Hypothalamus (tissue), 51 donors: ENCODE measurements at regions not wholly inside any gene's neighbourhood (a gene's known extent, or its start where the extent isn't known, plus 50 kb on each side); places are given as distances from the start of the nearest gene placed in this dataset.

ENCODE experiments used
- DNase-seq, 51 donors: peaks; one replicate each; lab custom pipeline; 2025; lab: John Stamatoyannopoulos, UW

DNA sequence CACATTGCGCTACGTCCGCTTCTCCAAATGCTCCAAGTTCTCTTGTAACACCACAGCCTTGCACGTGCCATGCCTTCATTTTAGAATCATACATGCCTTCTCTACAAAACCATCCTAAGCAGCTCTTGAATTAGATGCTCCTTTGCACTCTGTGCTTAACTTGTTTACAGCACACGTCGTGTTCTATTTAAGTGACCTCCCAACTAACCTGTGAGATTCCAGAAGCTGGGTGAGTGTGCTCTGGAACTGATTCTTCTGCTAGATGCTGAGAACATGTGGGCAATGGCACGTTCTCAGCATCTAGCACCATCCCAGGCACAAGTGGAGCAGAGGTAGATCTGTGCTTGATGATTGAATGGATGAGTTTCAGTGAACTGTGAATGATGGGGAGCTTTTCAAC is 100.0 kb upstream of the NEDD9 start:
- DNase-seq, result no peak

DNA sequence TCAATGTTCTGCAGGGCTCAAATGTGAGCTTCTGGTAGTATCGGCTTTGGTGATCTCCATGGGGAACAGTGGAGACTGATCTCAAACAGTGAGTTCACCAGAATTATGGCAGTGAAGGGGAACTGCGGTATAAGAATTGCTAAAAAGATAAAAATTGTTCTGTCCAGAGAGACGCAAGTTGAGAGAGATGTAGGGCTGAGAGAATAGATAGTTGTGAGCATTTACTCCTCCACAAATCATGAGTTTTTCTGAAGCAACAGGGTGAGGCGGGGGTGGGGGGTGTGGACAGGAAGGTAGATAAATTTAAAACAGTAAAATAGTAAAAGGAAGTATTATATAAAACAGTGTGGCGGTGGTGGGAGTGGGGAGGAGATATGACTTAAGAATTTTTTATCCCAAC is 98.6 kb upstream of the NEDD9 start:
- DNase-seq, result no peak

DNA sequence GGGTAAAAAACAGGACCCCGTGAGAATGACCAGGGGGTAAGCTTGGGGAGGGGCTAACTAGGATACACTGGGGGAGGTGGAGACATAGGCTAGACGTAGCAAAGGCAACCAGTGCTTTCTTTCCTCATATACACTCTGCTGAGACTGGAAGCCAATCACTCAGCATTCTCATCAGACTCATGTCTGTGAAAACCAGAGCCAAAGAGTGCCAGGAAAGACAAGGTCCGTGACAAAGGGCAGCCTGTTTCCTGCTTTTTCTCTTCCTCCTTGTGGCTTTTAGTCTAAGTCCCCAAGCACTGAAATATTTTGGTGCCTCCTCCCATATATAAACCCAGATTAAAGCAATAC is 97.9 kb upstream of the NEDD9 start:
- peak in 7 of 51 donors; percentile 2 to 24 (median 10) for DNase-seq

DNA sequence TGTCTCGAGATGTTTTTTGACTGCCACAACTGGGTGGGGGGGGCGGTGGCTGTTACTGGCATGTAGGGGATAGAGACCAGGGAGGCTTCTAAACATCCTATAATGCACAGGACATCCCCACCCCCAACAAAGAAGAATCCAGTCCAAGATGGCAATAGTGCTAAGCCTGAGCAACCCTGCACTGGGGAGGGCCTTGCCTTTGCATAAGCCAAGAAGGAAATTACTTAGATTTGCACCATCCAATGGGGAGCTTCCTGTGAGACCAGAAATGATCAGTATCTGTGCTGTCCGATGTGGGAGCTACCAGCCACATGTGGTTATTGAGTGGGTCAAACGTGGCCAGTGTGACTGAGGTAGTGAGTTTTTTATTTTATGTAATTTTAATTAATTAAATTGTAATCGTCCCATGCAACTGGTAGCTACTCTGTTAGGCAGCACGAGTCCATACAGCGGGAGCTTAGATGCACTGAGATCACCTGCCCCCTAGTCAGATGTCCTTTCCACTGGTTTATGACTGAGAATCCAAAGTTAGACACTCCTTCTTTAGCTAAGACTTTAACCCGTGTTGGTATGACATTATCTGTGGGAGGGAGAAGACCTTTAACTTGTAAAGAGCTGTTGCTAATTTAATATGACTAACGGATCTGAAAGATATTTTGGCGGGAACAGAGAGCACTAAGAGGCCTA is 97.4 kb upstream of the NEDD9 start:
- DNase-seq, result no peak

DNA sequence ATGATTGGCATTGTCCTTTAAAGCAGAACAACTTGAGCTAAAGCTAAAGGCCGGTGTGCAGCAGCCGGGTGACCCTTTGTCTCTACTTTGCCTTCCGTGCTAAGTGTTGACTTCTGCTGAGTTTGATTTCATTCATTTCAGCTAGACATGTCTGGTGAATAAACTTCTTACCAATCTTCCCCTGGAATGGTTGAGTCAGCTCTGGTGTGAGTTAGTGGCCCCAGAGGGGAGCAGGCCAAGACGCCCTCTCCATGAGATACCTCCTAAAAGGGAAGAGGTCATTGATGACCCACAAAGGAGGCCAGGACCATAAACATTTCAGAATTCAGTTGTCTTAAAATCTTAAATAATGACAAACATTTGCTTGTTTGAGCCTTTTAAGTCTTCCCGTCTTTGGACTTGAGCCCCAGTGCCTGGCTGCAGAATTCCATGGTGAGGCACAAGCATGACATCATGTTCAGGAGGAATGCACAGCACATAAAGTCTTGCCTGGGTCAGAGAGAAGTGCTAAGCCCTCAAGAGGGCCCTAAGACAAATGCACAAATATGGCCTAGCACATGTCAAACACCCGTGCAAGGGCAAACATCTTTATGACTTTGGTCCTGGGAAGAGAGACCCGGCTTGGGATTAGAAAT is 96.3 kb upstream of the NEDD9 start:
- DNase-seq, result no peak

DNA sequence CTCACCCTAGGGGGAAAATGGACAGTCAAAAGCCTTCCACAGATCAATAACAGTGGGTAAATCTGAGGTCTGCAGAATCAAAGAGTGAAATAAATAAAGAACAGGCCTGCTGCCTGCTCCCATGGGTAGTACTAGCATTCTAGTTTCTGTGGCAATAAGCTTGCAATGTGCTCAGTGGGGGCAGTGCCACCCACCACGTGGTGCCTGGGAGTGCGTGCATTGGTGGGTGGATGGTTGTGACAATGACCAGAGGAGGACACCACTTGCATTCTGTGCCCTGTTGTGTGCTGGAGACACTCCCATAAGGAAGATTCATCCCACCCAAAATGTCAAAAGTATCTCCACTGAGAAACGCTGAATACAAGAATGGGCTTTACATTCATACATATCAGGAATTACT is 95.5 kb upstream of the NEDD9 start:
- DNase-seq, result no peak

DNA sequence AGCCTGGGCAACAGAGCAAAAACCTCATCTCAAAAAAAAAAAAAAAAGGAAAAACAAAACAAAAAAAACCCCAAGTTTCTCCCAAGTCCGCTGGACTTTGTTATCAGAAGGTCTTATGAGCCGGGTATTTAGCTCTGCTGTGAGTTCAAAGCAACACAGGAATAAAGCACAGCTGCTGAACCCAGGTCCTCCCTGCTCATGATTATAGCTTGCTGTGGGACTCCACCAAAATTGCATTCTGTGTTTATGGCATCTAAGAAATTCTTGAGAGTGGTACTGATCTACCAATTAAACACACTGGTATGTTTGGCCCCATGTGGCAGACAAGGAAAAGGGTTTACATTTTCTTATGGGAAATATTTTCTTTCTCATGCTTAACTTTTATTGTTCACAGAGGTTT is 93.6 kb upstream of the NEDD9 start:
- no peak for DNase-seq

DNA sequence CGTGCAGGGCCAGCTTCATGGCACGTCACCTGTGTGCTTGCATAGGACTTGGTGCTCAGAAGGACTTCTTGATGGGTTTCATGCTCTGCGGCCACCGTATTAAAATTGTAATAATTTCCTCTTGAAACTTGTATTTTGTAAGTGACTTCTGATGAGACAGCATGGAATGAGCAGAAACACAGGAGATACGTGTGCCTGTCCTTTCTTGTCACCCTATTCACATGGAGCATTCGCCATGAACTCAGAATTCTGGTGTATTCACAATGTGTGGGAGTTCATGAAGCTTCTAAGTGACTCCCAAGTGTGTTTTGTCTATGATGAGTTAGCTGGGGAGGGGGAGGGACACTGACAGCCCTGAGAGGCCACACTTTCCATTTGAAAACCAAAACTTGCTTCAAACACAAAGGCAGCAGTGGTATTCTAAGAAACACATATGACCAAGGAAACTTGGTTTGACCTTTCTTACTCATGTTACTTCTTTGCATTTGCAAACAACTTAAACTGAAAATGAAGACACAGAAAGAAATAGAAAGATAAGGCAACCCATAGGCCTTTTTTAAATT is 92.1 kb upstream of the NEDD9 start:
- no peak for DNase-seq

DNA sequence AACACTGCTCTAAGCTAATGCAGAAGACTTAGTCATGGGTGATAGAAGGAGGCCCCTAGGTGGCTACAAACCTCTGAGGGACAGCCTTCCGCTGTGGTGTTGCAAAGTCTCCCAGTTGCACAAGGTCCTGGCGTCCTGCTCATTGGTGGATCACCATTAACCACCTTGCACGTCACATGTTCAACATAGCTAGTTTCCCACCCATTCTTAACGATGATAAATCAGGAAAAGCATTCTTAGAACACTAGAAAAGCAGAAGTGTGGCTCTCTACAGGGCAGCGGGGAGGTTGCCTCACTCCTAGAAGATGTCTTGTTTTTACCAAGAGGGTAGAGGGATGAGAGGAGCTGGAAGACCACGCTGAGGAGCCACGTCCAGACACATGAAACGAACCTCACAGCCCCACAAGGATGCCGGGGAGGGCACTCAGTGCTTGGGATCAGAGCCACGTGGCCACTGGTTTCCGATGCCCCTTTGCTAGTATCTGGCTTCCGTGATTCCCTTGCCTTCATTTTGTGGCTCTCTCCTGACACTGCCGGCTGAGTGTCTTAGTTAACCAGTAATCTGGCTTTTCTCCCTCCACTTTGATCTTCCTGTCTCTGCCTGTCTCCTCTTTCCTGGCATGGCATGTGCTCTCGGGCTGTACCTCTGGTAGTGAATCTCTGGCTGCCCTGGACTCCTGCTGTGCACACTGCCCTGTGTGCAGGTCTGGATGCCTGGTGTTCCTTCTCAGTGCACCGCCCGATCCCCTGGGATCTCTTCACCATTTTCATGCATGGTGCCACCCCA is 91.4 kb upstream of the NEDD9 start:
- DNase-seq, result peak in 12 of 51 donors; percentile 2 to 41 (median 8)

DNA sequence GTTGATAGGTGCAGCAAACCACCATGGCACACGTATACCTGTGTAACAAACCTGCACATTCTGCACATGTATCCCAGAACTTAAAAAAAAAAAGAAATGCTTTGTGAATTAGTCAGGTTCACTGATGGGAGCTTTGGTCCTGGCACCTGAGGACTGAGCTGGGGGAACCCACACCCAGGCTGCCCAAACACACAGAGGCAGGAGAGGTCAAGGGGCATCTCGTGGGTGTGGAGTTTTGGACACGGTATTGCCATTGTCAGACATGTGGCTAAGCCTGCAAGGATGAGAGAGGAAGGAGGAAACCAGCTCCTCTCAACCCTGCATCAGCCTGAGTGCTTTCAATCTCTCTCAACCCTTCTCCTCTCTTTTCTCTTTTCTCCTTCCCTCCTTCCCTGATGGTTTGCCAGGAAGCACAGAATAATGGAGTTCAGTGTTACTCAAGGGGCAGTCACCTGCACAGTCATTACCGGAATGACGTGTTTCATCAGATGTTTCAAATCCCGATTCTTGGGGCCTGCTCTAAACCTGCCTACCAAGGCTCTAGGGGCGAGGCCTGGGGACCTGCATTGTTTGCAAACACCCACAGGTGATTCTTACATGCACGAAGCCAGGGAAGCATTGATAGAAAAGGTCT is 89.9 kb upstream of the NEDD9 start:
- DNase-seq, result no peak

DNA sequence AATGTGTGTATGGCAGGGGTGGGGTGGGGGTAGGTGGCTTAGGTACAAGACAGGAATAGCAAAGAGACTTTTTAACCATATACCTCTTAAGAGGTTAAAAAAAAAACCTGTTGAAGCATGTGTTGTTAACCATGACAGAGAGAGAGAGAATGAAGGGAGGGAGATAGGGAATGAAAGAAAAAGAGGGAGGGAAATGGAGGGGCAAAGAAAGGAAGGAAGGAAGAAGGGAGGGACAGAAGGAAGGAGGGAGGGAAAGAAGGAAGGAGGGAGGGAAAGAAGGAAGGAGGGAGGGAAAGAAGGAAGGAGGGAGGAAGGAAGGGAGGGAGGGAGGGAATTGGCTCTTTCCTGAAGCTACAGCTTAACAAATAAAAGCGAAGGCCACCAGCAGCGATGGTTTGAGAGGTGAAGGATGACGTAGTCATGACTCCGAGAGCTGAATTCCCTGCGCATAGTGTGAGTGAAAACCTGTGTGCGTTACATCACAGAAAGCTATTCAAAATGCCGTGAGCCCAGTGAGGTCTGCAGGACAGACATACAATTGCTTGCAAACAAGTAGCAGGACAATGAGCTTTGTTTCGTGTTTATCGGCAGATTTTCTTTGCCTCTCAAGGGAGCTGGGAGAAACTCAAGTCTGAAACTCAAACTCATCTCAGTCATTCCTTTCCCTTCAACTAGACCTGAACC is 88.6 kb upstream of the NEDD9 start:
- DNase-seq, result no peak

DNA sequence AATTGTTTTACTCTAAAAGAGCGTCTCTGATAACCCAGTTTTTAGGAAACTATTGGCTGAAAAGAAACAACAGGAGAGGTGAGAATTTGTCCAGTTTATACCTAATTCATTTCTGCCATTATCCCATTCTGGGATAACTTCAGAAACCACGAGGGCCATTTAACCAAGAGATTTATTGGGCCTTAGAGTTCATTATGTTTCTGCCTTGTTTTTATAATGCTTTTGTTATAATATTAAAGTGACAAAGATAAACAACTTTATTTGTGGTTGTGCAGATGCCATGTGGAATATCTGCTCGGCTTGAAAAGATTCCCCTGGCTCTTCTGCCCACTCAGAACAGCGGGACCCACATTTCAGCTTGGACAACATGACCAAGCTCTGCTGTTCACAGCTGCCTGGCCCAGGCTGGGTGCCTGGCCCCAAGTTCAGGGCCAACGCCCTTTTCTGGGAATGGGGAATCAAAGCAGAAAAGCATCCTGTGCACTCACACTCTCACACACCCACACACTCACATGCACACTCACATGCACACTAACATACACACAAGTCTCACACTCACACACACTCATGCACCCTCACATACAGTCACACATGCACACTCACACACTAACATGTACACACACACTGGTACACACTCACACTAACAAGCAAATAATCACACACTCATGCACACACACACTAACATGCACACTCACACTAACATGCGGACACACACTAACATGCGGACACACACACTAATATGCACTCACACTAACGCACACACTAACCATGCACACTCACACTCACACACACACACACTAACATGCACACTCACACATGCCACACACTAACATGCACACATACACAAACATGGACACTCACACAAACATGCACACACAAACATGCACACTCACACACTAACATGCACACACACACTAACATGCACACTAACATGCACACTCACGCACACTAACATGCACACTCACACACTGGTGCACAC is 86.7 kb upstream of the NEDD9 start:
- DNase-seq, result no peak

DNA sequence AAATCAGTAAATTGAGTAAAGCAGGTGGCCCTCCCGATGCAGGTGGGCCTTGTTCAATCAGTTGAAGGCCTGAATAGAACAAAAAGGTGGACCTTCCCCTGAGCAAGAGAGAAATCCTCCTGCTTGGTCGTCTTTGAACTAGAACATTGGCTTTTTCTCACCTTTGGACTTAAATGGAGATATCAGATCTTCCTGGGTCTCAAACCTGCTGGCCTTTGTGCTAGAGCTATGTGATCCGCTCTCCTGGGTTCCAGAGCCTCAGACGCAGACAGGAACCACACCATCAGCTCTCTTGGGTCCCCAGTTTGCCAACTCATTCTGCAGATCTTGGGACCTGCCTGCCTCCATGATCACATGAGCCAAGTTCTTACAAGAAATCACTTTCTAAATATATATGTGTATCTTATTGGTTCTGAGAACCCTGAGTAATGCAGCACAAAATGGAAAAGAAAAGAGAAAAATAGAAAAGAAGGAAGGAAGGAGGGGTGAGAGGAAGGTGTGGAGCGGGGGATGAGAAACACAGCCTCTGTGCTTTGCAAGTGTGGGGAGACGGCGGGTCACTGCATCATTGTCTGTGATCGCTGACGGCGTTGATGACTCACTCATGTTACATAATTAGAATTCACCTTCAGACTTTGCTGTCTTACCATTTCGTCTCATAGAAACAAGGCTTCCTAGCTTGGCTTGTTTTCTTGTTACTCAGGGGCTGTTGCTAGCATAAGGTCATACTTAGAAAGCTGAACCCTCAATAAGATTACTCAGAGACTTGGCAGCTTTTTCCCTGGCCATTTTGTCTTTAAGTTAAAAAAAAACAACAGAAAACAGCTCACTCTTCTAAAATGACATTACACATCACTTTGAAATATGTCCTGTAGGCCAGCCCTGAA is 85.7 kb upstream of the NEDD9 start:
- peak in 13 of 51 donors; percentile 3 to 55 (median 18) for DNase-seq

DNA sequence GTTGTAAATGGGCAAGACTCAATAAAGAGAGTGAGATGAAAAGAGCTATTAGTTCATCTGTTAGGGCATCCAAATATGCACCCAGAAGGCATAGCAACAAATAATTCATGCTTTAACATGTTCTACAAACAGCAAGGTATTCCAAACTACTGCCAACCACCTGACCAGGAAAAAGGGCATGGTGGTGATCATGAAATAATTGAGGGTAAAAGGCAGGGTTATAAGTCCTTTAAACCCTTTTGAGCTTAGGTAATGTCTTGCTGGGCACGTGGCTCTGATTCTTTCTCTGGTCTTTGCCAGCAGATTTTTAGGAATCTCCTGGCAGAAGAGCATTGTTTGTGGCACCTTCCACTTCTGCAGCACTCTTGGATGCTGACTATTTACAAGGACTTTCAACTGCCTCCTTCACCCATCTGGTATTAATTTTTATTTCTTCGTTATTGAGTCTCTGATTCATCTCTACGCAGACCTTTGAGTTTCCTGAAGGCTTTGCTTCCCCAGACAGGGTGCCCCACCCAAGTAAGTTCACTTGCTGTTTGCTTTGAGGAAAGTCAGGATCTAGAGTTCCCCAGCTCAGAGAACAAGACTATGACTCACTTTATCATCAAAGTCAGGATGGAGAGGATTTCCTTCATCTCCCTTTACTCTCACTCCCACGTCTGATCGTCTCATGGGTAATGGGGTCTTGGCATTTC is 83.4 kb upstream of the NEDD9 start:
- DNase-seq, result no peak

DNA sequence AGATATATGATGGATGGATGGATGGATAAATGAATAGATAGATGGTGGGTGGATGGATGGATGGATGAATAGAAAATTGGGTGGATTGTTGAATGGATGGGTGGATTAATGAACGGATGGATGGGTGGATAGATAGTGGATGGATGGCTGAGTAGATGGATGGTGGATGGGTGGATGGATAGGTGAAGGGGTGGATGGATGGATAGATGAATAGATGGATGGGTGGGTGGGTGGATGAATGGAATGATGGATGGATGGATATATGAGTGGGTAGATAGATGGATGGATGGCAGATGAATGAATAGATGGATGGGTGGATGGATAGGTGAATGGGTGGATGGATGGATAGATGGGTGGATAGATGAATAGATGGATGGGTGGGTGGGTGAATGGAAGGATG is 80.7 kb upstream of the NEDD9 start:
- no peak for DNase-seq

DNA sequence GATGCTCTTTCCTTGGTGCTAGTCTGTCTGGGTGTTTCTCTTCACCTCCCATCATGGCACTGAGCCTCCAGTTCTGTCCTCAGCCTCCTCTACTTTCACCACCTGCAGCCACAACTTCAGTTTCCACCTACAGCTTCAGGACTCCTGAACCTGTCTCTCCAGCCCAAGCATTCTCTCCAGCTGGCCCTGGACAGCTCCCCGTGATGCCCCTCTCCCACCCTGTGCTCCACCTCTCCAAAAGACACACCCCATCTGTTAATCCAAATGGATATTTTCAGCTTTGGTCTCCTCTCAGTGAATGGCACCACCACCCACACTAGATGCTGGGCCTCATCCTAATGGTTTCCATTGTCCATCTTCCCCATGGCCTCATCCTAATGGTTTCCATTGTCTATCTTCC is 79.5 kb upstream of the NEDD9 start:
- DNase-seq, result no peak

DNA sequence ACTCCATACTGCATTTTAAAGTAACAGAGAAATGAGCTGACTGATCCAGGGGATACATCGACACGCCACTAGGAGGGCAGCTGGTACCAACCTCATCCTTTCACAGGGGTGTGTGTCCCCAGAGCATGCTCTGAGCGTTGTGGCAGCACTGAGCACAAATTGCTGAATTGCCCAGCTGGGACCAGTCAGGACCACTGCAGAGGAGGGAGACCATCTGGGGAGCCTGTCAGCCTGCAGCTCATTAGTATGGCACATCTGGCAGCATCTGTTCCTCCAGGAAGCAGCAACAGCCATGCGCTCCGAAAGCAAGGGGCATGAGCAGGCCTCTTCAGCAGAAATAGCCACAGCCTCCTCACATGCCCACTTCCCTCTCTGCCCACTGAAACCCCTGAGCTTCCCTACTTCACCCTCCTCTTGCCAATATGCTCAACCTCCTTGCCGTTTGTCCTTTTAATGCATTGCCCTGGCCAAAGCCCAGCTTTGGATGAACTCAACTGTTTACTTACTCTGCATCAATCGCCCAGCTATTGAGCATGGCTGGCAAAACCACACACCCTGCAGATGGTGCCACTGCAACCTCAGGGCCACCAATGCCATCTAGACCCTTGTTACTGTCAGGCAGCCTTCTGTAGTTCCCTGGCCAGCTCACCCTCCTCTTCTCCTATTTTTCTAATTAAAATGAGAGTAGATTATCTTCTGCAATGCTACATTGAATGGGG is 77.6 kb upstream of the NEDD9 start:
- peak in 9 of 51 donors; percentile 3 to 33 (median 13) for DNase-seq
